T47D (cell line): ENCODE measurements at regions not wholly inside any gene's neighbourhood (a gene's known extent, or its start where the extent isn't known, plus 50 kb on each side); places are given as distances from the start of the nearest gene placed in this dataset.

Experiments
- DNase-seq, 2 experiments: peaks; one replicate each; pipeline versions ENCODE4 v3.0.0 to v3.0.0-alpha.2; 2011 to 2012; ENCODE audit warnings: low read depth in 1 of 2, low spot score in 1 of 2
- JUND ChIP-seq: IDR thresholded peaks from 2 replicates; pipeline ENCODE4 v1.6.1; 2012; ENCODE audit warnings: low read depth
- in situ Hi-C: cut with HindIII; loops from 2 replicates; pipeline ENCODE4 v1.10.0; 2016; ENCODE audit warnings: low sequenced_read_pairs, low pct_unique_long_range_greater_than_20kb

- no peak for DNase-seq
- in situ Hi-C loops, result no loop called here
- TF ChIP-seq JUND, result no peak
These were observed 53.3 kb downstream of the BLID start for GRCh38 chr11:122062763-122063162.

- DNase-seq, result no peak
- in situ Hi-C loops, result no loop called here
- no peak for TF ChIP-seq JUND
These were observed 56.5 kb downstream of the BLID start for GRCh38 chr11:122059565-122059964.

GRCh38 chr11:122050021-122050690, 65.9 kb downstream of the BLID start:
- TF ChIP-seq JUND, result no peak
- in situ Hi-C loops, result no loop called here
- no peak for DNase-seq

- in situ Hi-C loops, result no loop called here
- no peak for DNase-seq
- TF ChIP-seq JUND, result no peak
These were observed 67.6 kb downstream of the BLID start for GRCh38 chr11:122048401-122048800.

GRCh38 chr11:122046846-122047245, 69.2 kb downstream of the BLID start:
- DNase-seq, result no peak
- in situ Hi-C loops, result no loop called here
- no peak for TF ChIP-seq JUND

- in situ Hi-C loops, result no loop called here
- no peak for TF ChIP-seq JUND
- no peak for DNase-seq
These were observed 69.6 kb downstream of the BLID start for GRCh38 chr11:122046438-122046837.

GRCh38 chr11:122045181-122045586, 70.8 kb downstream of the BLID start:
- in situ Hi-C loops, result no loop called here
- DNase-seq, result no peak
- no peak for TF ChIP-seq JUND

- no peak for TF ChIP-seq JUND
- in situ Hi-C loops, result no loop called here
- DNase-seq, result no peak
These were observed 71.9 kb downstream of the BLID start for GRCh38 chr11:122044086-122044485.

- DNase-seq, result no peak
- no peak for TF ChIP-seq JUND
- in situ Hi-C loops, result no loop called here
These were observed 73.0 kb downstream of the BLID start for GRCh38 chr11:122042981-122043380.

- TF ChIP-seq JUND, result no peak
- in situ Hi-C loops, result no loop called here
- no peak for DNase-seq
These were observed 75.6 kb downstream of the BLID start for GRCh38 chr11:122040464-122040863.

GRCh38 chr11:122038543-122038942, 77.5 kb downstream of the BLID start:
- TF ChIP-seq JUND, result no peak
- no peak for DNase-seq
- in situ Hi-C loops, result no loop called here

GRCh38 chr11:122037911-122038310, 78.1 kb downstream of the BLID start:
- in situ Hi-C loops, result no loop called here
- no peak for DNase-seq
- no peak for TF ChIP-seq JUND

GRCh38 chr11:122036493-122036892, 79.5 kb downstream of the BLID start:
- TF ChIP-seq JUND, result no peak
- DNase-seq, result no peak
- in situ Hi-C loops, result no loop called here

GRCh38 chr11:122036018-122036417, 80.0 kb downstream of the BLID start:
- no peak for DNase-seq
- no peak for TF ChIP-seq JUND
- in situ Hi-C loops, result no loop called here
